GM13976 (cell line): ENCODE measurements at regions not wholly inside any gene's neighbourhood (a gene's known extent, or its start where the extent isn't known, plus 50 kb on each side); places are given as distances from the start of the nearest gene placed in this dataset.
"Not testable (repeated sequence)": the region's sequence is repeated elsewhere in the genome, so short reads cannot be mapped to it uniquely, and the experiment has no call there.

ENCODE experiments used
- DNase-seq: peaks from one replicate; pipeline ENCODE4 v3.0.0; 2012; ENCODE audit warnings: low spot score
- in situ Hi-C: fragments of 300-500 bp; cut with MboI; formaldehyde crosslinking; loops from one replicate; pipeline ENCODE4 v1.12.0; 2022; ENCODE audit warnings: low sequenced_read_pairs, mixed read lengths, inconsistent platforms; ENCODE audit not compliant: unreplicated experiment
- TF ChIP-seq, protein P1 (sequence below): IDR thresholded peaks from 2 replicates; pipeline ENCODE4 v1.5.1; 2012; ENCODE audit warnings: borderline replicate concordance, mild to moderate bottlenecking; ENCODE audit not compliant: insufficient read depth; ENCODE audit errors: extremely low read depth, missing control alignments, control extremely low read depth

DNA sequence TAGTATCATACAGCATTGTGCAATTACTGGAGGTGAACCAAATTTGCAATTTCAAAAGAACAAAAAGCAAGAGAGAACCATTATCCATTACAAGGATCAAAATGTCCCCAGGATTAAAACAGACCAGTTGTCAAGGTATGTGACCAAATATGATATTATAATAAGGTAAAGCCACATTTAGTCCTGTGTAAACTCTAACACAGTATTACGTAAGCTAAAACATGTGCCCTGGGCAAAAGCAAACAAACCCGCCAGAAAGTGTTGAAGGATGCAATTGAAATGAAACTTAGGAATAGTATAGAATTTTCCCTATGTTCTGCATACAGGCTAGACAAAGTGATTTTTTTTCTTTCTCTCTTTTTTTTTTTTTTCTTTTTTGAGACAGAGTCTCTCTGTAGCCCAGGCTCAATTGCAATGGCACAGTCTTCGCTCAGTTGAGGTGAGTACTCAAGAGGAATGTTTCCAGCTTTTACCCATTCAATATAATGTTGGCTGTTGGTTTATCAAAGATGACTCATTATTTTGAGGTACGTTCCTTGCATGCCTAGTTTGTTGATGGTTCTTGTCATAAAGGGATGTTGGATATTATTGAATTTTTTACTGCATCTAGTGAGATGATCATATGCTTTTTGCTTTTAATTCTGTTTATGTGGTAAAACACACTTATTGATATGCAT lies 137.1 kb upstream of the FOXG1 start:
- DNase-seq = no peak
- in situ Hi-C loops = no loop called here
- TF ChIP-seq, protein P1, sequence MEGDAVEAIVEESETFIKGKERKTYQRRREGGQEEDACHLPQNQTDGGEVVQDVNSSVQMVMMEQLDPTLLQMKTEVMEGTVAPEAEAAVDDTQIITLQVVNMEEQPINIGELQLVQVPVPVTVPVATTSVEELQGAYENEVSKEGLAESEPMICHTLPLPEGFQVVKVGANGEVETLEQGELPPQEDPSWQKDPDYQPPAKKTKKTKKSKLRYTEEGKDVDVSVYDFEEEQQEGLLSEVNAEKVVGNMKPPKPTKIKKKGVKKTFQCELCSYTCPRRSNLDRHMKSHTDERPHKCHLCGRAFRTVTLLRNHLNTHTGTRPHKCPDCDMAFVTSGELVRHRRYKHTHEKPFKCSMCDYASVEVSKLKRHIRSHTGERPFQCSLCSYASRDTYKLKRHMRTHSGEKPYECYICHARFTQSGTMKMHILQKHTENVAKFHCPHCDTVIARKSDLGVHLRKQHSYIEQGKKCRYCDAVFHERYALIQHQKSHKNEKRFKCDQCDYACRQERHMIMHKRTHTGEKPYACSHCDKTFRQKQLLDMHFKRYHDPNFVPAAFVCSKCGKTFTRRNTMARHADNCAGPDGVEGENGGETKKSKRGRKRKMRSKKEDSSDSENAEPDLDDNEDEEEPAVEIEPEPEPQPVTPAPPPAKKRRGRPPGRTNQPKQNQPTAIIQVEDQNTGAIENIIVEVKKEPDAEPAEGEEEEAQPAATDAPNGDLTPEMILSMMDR = no peak

DNA sequence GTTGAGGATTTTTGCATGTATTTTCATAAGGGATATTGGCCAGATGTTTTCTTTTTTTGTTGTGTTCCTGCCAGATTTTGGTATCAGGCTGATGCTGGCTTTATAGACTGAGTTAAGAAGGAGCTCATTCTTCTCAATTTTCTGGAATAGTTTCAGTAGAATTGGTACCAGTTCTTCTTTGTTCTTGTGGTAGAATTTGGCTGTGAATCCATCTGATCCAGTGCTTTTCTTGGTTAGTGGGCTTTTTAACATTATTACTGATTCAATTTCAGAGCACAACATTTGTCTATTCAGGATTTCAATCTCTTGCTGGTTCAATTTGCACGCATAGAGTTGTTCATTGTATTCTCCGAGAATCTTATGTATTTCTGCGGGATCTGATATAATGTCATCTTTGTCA lies 136.5 kb upstream of the FOXG1 start:
- TF ChIP-seq, protein P1 = no peak
- DNase-seq = no peak
- in situ Hi-C loops = no loop called here

DNA sequence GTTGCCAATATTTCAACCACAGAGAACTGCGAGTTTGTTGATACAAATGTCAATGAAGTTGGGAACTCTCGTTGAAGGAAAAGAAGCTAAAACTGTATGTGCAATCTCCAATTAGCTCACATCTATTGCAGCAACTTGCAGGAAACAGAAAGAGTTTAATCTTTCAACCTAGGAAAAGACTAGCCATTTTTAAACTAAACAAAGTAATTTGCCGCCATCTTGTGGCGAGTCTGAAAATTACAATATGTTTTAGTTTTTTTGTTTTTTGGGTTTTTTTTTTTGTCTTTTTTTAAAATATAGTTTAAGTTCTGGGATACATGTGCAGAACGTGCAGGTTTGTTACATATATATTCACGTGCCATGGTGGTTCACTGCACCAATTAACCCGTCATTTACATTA lies 131.2 kb upstream of the FOXG1 start:
- DNase-seq = no peak
- in situ Hi-C loops = no loop called here
- TF ChIP-seq, protein P1 = no peak

DNA sequence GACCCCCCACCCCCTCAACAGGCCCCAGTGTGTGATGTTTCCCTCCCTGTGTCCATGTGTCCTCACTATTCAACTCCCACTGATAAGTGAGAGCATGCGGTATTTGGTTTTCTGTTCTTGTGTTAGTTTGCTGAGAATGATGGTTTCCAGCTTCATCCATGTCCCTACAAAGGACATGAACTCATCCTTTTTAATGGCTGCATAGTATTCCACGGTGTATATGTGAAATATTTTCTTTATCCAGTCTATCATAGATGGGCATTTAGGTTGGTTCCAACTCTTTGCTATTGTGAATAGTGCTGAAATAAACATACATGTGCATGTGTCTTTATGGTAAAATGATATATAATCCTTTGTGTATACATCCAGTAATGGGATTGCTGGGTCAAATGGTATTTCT lies 130.8 kb upstream of the FOXG1 start:
- DNase-seq, in situ Hi-C loops: not testable (repeated sequence)

DNA sequence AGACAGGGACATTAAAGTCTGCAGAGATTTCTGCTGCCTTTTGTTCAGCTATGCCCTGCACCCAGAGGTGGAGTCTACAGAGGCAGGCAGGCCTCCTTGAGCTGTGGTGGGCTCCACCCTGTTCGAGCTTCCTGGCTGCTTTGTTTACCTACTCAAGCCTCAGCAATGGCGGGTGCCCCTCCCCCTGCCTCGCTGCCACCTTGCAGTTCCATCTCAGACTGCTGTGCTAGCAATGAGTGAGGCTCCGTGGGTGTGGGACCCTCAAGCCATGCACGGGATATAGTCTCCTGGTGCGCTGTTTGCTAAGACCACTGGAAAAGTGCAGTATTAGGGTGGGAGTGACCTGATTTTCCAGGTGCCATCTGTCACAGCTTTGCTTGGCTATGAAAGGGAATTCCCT lies 125.4 kb upstream of the FOXG1 start:
- in situ Hi-C loops = not testable (repeated sequence)

DNA sequence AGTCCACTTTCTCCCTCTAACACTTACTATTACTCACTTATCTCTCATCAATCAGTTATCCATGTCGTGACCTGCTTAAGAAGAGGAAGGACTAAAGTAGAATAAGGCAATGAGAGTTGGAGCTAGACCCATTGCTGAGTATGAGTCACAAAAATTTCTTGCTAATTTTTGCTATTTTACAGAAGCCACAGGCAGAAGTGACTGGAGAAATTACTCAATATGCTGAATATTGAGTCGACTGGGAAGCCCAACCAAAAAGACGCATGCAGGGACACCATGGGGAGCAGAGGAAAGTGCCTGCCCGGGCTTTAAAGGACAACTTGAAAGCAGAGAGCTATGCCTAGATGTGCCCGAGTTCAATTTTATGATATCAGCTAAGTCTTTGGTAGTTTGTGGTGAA lies 115.4 kb upstream of the FOXG1 start:
- DNase-seq = no peak
- in situ Hi-C loops = no loop called here
- TF ChIP-seq, protein P1 = no peak

More for the DNA sequence above, 125.4 kb upstream of the FOXG1 start:
- not testable (repeated sequence) for DNase-seq

DNA sequence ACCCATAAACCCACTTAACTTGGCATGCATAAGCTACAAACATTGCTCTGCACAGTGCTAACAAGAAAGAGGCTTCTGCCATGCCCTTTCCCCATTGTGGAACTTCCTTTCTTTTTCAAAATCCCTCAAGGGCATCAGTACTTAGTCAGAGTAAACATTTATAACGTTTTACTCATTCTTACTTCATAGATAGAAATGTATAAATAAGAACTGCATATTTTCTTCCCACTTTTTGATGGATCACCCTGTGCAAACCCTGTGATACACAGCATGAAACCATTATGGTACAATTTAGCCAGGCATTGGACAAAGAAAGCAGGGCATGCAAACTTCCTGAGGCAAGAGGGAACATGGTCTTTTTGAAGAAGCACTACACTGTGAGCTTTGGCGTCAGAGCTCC lies 113.8 kb upstream of the FOXG1 start:
- DNase-seq = no peak
- TF ChIP-seq, protein P1 = no peak
- in situ Hi-C loops = no loop called here

DNA sequence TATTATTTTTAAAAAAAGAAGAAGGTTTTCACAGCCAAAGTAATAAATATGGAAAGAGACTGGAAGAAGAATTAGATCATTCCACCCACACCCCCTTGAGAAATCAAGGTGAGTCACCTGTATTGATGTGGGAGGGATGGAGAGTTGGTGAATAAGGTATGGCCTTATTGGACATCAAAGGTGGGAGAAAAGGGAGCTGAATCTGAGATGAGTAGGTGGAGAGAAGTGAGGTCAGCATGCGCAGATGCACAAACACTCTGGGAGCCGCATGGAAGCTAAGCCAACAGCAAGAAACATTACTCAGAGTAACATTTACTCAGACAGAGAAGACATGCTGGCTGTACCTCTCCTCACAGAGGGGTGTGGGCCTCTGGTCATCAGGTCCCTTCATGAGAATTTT lies 113.1 kb upstream of the FOXG1 start:
- TF ChIP-seq, protein P1 = no peak
- no peak for DNase-seq
- in situ Hi-C loops = no loop called here
